ENCODE measurements at regions not wholly inside any gene's neighbourhood (a gene's known extent, or its start where the extent isn't known, plus 50 kb on each side); places are given as distances from the start of the nearest gene placed in this dataset.

DNA sequence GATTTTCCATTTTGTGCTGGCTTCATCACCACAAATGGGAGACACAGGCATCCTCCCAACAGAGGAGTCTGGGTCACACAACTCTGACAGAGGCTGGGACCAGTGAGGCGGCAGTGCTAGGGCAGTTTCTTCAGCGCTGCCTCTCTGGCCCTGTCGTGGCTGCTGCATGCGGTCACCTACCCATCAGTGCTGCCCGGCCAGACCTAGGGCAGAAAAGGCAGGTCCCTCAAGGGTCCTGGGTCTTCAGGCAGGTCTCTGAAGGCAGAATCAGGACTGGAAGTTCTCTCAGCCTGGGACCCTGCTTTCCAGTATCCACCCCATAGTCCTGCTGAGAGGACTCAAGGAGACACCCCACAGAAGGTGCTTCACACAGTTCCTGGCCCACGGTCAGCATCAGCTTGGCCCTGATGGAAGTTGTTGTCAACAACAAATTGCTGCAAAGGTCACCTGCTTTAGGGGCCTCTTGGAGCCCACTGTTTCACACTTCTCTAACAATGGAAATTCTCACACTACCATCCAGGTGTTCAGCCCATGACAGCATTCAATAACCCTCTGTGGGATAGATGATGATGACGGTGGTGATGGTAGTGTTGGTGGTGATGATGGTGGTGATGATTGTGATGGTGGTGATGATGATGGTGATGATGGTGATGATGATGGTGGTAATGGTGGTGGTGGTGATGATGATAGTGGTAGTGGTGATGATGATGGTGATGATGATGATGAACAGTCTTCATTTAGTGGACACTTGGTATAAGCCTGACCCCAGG is 146.4 kb upstream of the PPP1R26 start:
- TF ChIP-seq CTCF (IDR thresholded peaks at IDR 0.05), result no peak
- no peak for TF ChIP-seq ELK1 (IDR thresholded peaks at IDR 0.05; ENCODE audit: low read depth, low read length)
- TF ChIP-seq NFE2L2 (conservative IDR thresholded peaks at IDR 0.05; ENCODE audit: low read length), result no peak
- TF ChIP-seq HEYL (CRISPR knock-in tag; IDR thresholded peaks at IDR 0.05), result no peak
- no peak for TF ChIP-seq CBX8 (IDR thresholded peaks at IDR 0.05)
- no peak for TF ChIP-seq FOSL2 (IDR thresholded peaks at IDR 0.05)
- TF ChIP-seq FOSL2 (CRISPR knock-in tag; IDR thresholded peaks at IDR 0.05), result no peak
- no peak for TF ChIP-seq ZFP36 (IDR thresholded peaks at IDR 0.05; ENCODE audit: borderline replicate concordance, partially characterized antibody)
- no peak for TF ChIP-seq EHMT2 (IDR thresholded peaks at IDR 0.05; ENCODE audit: low read depth)
- TF ChIP-seq RNF2 (IDR thresholded peaks at IDR 0.05; ENCODE audit: borderline replicate concordance, low read depth), result no peak

Data from A549 (cell line).